Endothelial cell of umbilical vein (primary cell): ENCODE measurements at regions not wholly inside any gene's neighbourhood (a gene's known extent, or its start where the extent isn't known, plus 50 kb on each side); places are given as distances from the start of the nearest gene placed in this dataset.

ENCODE experiments used
- GATA2 ChIP-seq: IDR thresholded peaks from 2 replicates; pipeline ENCODE4 v1.7.0; 2011; ENCODE audit warnings: low read depth, mild to moderate bottlenecking, moderate library complexity, mixed read lengths, low read length; ENCODE audit not compliant: insufficient read length, insufficient read depth
- POLR2AphosphoS5 ChIP-seq: IDR thresholded peaks from 2 replicates; pipeline ENCODE4 v1.6.1; 2012; ENCODE audit warnings: low read depth, mild to moderate bottlenecking, control low read depth, low read length, moderate library complexity; ENCODE audit not compliant: insufficient read depth
- TF ChIP-seq, protein P1 (sequence below), 2 donors: IDR thresholded peaks; 1 replicate in 1 of 2; 2 replicates in 1 of 2; pipeline ENCODE4 v1.5.1; 2011; ENCODE audit warnings: low read length in 2 of 2, mild to moderate bottlenecking in 2 of 2, moderate library complexity in 2 of 2, control low read depth in 1 of 2, inconsistent platforms in 1 of 2, low read depth in 1 of 2; ENCODE audit not compliant: insufficient read depth in 1 of 2; ENCODE audit errors: extremely low read depth in 1 of 2
- TF ChIP-seq, protein P2 (sequence below): IDR thresholded peaks from 2 replicates; pipeline ENCODE4 v1.6.1; 2011; ENCODE audit not compliant: insufficient read depth, insufficient read length

DNA sequence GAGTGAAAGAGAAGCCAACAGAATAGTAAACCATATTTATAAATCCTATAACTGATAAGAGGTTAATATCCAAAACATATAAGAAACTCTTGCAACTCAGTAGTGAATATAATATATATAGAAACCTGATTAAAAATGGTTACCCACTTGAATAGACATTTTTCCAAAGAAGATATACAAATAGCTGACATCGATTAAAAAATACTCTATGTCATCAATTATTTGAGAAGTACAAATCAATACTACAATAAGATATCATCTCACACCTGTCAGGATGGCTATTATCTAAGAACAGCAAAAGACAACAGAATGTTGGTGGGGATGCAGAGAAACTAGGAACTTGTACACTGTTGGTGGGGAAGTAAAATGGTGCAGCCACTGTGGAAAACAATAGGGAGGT is 254.4 kb downstream of the PPARGC1A start:
- TF ChIP-seq, protein P1, sequence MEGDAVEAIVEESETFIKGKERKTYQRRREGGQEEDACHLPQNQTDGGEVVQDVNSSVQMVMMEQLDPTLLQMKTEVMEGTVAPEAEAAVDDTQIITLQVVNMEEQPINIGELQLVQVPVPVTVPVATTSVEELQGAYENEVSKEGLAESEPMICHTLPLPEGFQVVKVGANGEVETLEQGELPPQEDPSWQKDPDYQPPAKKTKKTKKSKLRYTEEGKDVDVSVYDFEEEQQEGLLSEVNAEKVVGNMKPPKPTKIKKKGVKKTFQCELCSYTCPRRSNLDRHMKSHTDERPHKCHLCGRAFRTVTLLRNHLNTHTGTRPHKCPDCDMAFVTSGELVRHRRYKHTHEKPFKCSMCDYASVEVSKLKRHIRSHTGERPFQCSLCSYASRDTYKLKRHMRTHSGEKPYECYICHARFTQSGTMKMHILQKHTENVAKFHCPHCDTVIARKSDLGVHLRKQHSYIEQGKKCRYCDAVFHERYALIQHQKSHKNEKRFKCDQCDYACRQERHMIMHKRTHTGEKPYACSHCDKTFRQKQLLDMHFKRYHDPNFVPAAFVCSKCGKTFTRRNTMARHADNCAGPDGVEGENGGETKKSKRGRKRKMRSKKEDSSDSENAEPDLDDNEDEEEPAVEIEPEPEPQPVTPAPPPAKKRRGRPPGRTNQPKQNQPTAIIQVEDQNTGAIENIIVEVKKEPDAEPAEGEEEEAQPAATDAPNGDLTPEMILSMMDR (IDR thresholded peaks at IDR 0.05; ENCODE audit: extremely low read depth in 1 of 2, insufficient read depth in 1 of 2, low read depth in 1 of 2, low read length in 2 of 2) = no peak
- TF ChIP-seq, protein P2, sequence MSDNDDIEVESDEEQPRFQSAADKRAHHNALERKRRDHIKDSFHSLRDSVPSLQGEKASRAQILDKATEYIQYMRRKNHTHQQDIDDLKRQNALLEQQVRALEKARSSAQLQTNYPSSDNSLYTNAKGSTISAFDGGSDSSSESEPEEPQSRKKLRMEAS = no peak
- TF ChIP-seq POLR2AphosphoS5 (no peak), GATA2 (no peak)
